HG03442 (cell line): ENCODE measurements at regions not wholly inside any gene's neighbourhood (a gene's known extent, or its start where the extent isn't known, plus 50 kb on each side); places are given as distances from the start of the nearest gene placed in this dataset.
A peak's percentile ranks its signal among the peaks of the same experiment; 100 is the strongest.

Source experiments
- ATAC-seq: cut with Tn5 transposase; IDR thresholded peaks from one replicate; pipeline ENCODE4 v1.9.1; 2021; ENCODE audit warnings: mild to moderate bottlenecking, moderate library complexity; ENCODE audit not compliant: unreplicated experiment

GRCh38 chr1:194309697-194310096 lies 1123.3 kb upstream of the B3GALT2 start:
- peak; percentile 70 for ATAC-seq

GRCh38 chr1:194309269-194309668 lies 1122.9 kb upstream of the B3GALT2 start:
- no peak for ATAC-seq

GRCh38 chr1:194300776-194301175 lies 1114.4 kb upstream of the B3GALT2 start:
- no peak for ATAC-seq

- no peak for ATAC-seq
These were observed 1113.9 kb upstream of the B3GALT2 start for GRCh38 chr1:194300340-194300739.

- no peak for ATAC-seq
These were observed 1111.7 kb upstream of the B3GALT2 start for GRCh38 chr1:194298007-194298598.

GRCh38 chr1:194297094-194297493 lies 1110.7 kb upstream of the B3GALT2 start:
- ATAC-seq = no peak

- no peak for ATAC-seq
These were observed 1109.8 kb upstream of the B3GALT2 start for GRCh38 chr1:194296201-194296600.

- peak; percentile 94 for ATAC-seq
These were observed 1109.3 kb upstream of the B3GALT2 start for GRCh38 chr1:194295685-194296084.

- ATAC-seq = no peak
These were observed 1107.5 kb upstream of the B3GALT2 start for GRCh38 chr1:194293851-194294405.

- no peak for ATAC-seq
These were observed 1106.6 kb upstream of the B3GALT2 start for GRCh38 chr1:194292966-194293365.

- ATAC-seq = peak; percentile 93
These were observed 1103.3 kb upstream of the B3GALT2 start for GRCh38 chr1:194289569-194290266.

- ATAC-seq = no peak
These were observed 1101.8 kb upstream of the B3GALT2 start for GRCh38 chr1:194288238-194288637.

GRCh38 chr1:194281376-194281775 lies 1095.0 kb upstream of the B3GALT2 start:
- no peak for ATAC-seq

- ATAC-seq = no peak
These were observed 1094.0 kb upstream of the B3GALT2 start for GRCh38 chr1:194280463-194280862.

- peak; percentile 90 for ATAC-seq
These were observed 1093.6 kb upstream of the B3GALT2 start for GRCh38 chr1:194279975-194280374.

- ATAC-seq = peak; percentile 35
These were observed 1091.5 kb upstream of the B3GALT2 start for GRCh38 chr1:194277927-194278326.

GRCh38 chr1:194273660-194274059 lies 1087.2 kb upstream of the B3GALT2 start:
- no peak for ATAC-seq

GRCh38 chr1:194268839-194269238 lies 1082.4 kb upstream of the B3GALT2 start:
- ATAC-seq = no peak

GRCh38 chr1:194267021-194267420 lies 1080.6 kb upstream of the B3GALT2 start:
- no peak for ATAC-seq

GRCh38 chr1:194256010-194256409 lies 1069.6 kb upstream of the B3GALT2 start:
- ATAC-seq = no peak

- ATAC-seq = no peak
These were observed 1065.8 kb upstream of the B3GALT2 start for GRCh38 chr1:194252199-194252598.

- ATAC-seq = no peak
These were observed 1054.8 kb upstream of the B3GALT2 start for GRCh38 chr1:194241215-194241614.
